Liver (tissue), 8 donors: ENCODE measurements at regions not wholly inside any gene's neighbourhood (a gene's known extent, or its start where the extent isn't known, plus 50 kb on each side); places are given as distances from the start of the nearest gene placed in this dataset.

Experiments used
- DNase-seq: peaks from one replicate; pipeline ENCODE4 v3.0.0-alpha.2; 2017; ENCODE audit warnings: low spot score
- H3K27ac ChIP-seq, 2 donors: one replicate each; pipeline ENCODE4 v1.7.0; 2013; ENCODE audit warnings: inconsistent platforms in 2 of 2, low read length in 2 of 2, control low read depth in 1 of 2, low read depth in 1 of 2, mild to moderate bottlenecking in 1 of 2
- H3K27me3 ChIP-seq, 4 donors: one replicate each; pipeline versions ENCODE4 v1.6.1 to v1.7.0; 2013; ENCODE audit warnings: low read length in 3 of 4, inconsistent platforms in 1 of 4, mild to moderate bottlenecking in 1 of 4, moderate library complexity in 1 of 4; ENCODE audit not compliant: control insufficient read depth in 4 of 4, insufficient read depth in 4 of 4
- H3K36me3 ChIP-seq, 4 donors: one replicate each; pipeline versions ENCODE4 v1.6.1 to v1.7.0; 2013; ENCODE audit warnings: low read length in 3 of 4, mild to moderate bottlenecking in 3 of 4, low read depth in 1 of 4, moderate library complexity in 1 of 4; ENCODE audit not compliant: control insufficient read depth in 4 of 4, insufficient read depth in 3 of 4
- H3K4me1 ChIP-seq, 4 donors: one replicate each; pipeline versions ENCODE4 v1.6.1 to v1.7.0; 2013; ENCODE audit warnings: low read length in 3 of 4, mild to moderate bottlenecking in 3 of 4, moderate library complexity in 1 of 4; ENCODE audit not compliant: control insufficient read depth in 4 of 4, insufficient read depth in 4 of 4
- H3K4me3 ChIP-seq, 3 donors: one replicate each; pipeline versions ENCODE4 v1.6.1 to v1.7.0; 2013; ENCODE audit warnings: low read length in 3 of 3, control low read depth in 1 of 3, low read depth in 1 of 3, mild to moderate bottlenecking in 1 of 3
- H3K9ac ChIP-seq, 2 donors: one replicate each; pipeline ENCODE4 v1.7.0; 2013; ENCODE audit warnings: low read length in 2 of 2, mild to moderate bottlenecking in 2 of 2, moderate library complexity in 2 of 2, control low read depth in 1 of 2, low read depth in 1 of 2
- H3K9me3 ChIP-seq, 4 donors: one replicate each; pipeline versions ENCODE4 v1.6.1 to v1.7.0; 2013; ENCODE audit warnings: low read length in 3 of 4; ENCODE audit not compliant: control insufficient read depth in 4 of 4
- EGR1 ChIP-seq, 2 donors: IDR thresholded peaks; 2 replicates each; pipeline ENCODE4 v1.6.1; 2016 to 2018; ENCODE audit warnings: antibody characterized with exemption in 2 of 2, low read depth in 2 of 2
- FOXA1 ChIP-seq: IDR thresholded peaks from 2 replicates; pipeline ENCODE4 v1.6.1; 2016; ENCODE audit warnings: antibody characterized with exemption
- FOXA2 ChIP-seq: IDR thresholded peaks from 2 replicates; pipeline ENCODE4 v1.6.1; 2016; ENCODE audit warnings: antibody characterized with exemption
- GABPA ChIP-seq, 2 donors: IDR thresholded peaks in 1 of 2; conservative IDR thresholded peaks in 1 of 2; 2 replicates each; pipeline ENCODE4 v1.6.1; 2016; ENCODE audit warnings: antibody characterized with exemption in 2 of 2, mild to moderate bottlenecking in 1 of 2, moderate library complexity in 1 of 2
- HNF4A ChIP-seq, 2 donors: conservative IDR thresholded peaks; 2 replicates each; pipeline ENCODE4 v1.6.1; 2016; ENCODE audit warnings: antibody characterized with exemption in 2 of 2, mild to moderate bottlenecking in 2 of 2
- HNF4G ChIP-seq: IDR thresholded peaks from 2 replicates; pipeline ENCODE4 v1.6.1; 2016; ENCODE audit warnings: antibody characterized with exemption
- JUND ChIP-seq, 2 donors: IDR thresholded peaks; 2 replicates each; pipeline ENCODE4 v1.6.1; 2016; ENCODE audit warnings: antibody characterized with exemption in 2 of 2
- NR2F2 ChIP-seq: IDR thresholded peaks from 2 replicates; pipeline ENCODE4 v1.6.1; 2016; ENCODE audit warnings: antibody characterized with exemption
- RAD21 ChIP-seq, 2 donors: IDR thresholded peaks; 2 replicates each; pipeline ENCODE4 v1.6.1; 2016; ENCODE audit warnings: antibody characterized with exemption in 2 of 2, mild to moderate bottlenecking in 2 of 2
- RXRA ChIP-seq, 2 donors: IDR thresholded peaks; 2 replicates each; pipeline ENCODE4 v1.6.1; 2017 to 2018; ENCODE audit warnings: antibody characterized with exemption in 2 of 2, mild to moderate bottlenecking in 1 of 2
- SP1 ChIP-seq: IDR thresholded peaks from 2 replicates; pipeline ENCODE4 v1.6.1; 2018; ENCODE audit warnings: antibody characterized with exemption, mild to moderate bottlenecking
- TAF1 ChIP-seq: conservative IDR thresholded peaks from 2 replicates; pipeline ENCODE4 v1.6.1; 2016; ENCODE audit warnings: antibody characterized with exemption, mild to moderate bottlenecking
- YY1 ChIP-seq: IDR thresholded peaks from 2 replicates; pipeline ENCODE4 v1.6.1; 2016; ENCODE audit warnings: antibody characterized with exemption, mild to moderate bottlenecking
- ZBTB33 ChIP-seq: IDR thresholded peaks from 2 replicates; pipeline ENCODE4 v1.6.1; 2016; ENCODE audit warnings: antibody characterized with exemption
- WGBS: extraction: QIAGEN DNeasy Blood & Tissue Kit; methylation state at CpG from one replicate; pipeline ENCODE4 v1.1.7; 2013; 5-methylcytosine and 5-hydroxymethylcytosine counted together
- TF ChIP-seq, protein P1 (sequence below): fragments of 150-350 bp; IDR thresholded peaks from 2 replicates; pipeline ENCODE4 v1.5.1; 2017; ENCODE audit warnings: improper control_type of control experiment, low read depth, low read length; ENCODE audit not compliant: missing input control
- TF ChIP-seq, protein P2 (sequence below): IDR thresholded peaks from 2 replicates; pipeline ENCODE4 v1.6.1; 2016; ENCODE audit warnings: antibody characterized with exemption, mild to moderate bottlenecking
- TF ChIP-seq, protein P3 (sequence below): IDR thresholded peaks from 2 replicates; pipeline ENCODE4 v1.6.1; 2016; ENCODE audit warnings: antibody characterized with exemption
- donor health status: healthy.
- donor health status: healthy.
- donor health status: healthy.
- donor health status: healthy.
- donor health status: healthy.

DNA sequence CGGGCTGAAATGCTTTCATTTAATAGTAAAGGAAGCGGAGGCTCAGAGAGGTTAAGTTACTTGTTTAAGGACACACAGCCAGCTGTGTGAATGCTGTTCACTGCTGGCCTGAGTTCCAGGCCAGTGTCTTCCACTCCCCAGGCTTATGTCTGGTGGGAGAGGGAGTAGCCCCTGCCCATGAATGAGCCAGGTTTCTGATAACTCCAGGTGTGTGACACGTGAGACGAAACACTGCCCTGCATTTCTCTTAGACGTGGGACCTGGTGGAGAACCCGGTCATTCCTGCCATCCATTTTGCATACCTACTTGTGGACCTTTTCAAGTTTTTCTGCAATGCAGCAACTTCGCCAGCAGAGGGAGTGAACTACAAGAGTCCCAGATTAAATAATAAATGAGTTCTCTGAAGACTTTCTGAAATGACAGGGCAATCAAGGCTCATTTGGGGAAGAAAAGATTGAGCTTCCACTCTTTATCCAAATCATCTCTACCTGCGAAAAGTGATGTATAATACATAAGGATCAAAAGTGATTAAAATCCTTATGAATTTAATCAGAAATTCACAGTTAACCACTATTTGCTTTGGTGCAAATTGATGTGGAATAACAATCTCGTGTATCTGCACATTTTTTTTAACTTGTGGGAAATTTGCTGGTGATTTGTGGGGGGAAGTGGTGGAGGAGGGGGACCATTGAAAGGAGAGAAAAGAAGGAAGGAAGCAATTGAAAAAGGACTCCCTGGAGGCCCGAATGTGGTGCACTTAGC, 79.4 kb upstream of the ASB18 start:
- Histone ChIP-seq H3K4me3 (no peak overlapping the region), H3K9ac (no peak overlapping the region), H3K27ac (no peak overlapping the region), H3K36me3 (no peaks in the 10 kb centered on the region), H3K27me3 (peaks cover 0 to 2% (median 0%) of the 10 kb centered on the region in 4 donors), H3K9me3 (no peaks in the 10 kb centered on the region), H3K4me1 (peaks cover 0 to 3% (median 0%) of the 10 kb centered on the region in 4 donors)
- TF ChIP-seq, protein P1, sequence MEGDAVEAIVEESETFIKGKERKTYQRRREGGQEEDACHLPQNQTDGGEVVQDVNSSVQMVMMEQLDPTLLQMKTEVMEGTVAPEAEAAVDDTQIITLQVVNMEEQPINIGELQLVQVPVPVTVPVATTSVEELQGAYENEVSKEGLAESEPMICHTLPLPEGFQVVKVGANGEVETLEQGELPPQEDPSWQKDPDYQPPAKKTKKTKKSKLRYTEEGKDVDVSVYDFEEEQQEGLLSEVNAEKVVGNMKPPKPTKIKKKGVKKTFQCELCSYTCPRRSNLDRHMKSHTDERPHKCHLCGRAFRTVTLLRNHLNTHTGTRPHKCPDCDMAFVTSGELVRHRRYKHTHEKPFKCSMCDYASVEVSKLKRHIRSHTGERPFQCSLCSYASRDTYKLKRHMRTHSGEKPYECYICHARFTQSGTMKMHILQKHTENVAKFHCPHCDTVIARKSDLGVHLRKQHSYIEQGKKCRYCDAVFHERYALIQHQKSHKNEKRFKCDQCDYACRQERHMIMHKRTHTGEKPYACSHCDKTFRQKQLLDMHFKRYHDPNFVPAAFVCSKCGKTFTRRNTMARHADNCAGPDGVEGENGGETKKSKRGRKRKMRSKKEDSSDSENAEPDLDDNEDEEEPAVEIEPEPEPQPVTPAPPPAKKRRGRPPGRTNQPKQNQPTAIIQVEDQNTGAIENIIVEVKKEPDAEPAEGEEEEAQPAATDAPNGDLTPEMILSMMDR, result peak; percentile 84
- TF ChIP-seq RAD21 (IDR thresholded peaks at IDR 0.05) (peak; percentile 69 to 81), FOXA1 (no peak)
- 37% methylated on average over 10 of the region's 10 CpGs for WGBS
- no peak for DNase-seq

DNA sequence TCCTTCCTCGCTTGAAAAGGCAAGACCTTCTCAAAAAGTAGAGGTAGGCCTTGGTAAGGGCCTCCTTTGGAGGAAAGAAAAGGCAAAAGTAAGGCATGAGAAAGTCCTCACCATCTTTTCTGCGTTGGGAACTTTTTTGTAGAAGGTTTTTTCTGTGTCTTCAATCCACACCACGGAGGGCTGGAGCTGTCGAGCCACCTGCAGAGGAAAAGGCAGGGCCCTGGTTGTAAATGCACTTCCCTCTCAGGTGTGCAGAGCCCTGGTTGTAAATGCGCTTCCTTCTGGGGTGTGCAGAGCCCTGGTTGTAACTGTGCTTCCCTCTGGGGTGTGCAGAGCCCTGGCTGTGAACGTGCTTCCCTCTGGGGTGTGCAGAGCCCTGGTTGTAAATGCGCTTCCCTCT, 80.2 kb upstream of the ASB18 start:
- no peak for DNase-seq
- Histone ChIP-seq H3K27ac (no peak overlapping the region), H3K27me3 (peaks cover 0 to 2% (median 0%) of the 10 kb centered on the region in 4 donors), H3K9ac (no peak overlapping the region), H3K36me3 (no peaks in the 10 kb centered on the region), H3K4me3 (no peak overlapping the region), H3K9me3 (no peaks in the 10 kb centered on the region), H3K4me1 (no peaks in the 10 kb centered on the region)
- WGBS, result 81% methylated on average over 7 of the region's 7 CpGs
- TF ChIP-seq JUND (IDR thresholded peaks at IDR 0.05) (no peak), HNF4A (conservative IDR thresholded peaks at IDR 0.05) (no peak), EGR1 (IDR thresholded peaks at IDR 0.05; ENCODE audit: low read depth in 2 of 2) (no peak), HNF4G (no peak), FOXA2 (no peak)

DNA sequence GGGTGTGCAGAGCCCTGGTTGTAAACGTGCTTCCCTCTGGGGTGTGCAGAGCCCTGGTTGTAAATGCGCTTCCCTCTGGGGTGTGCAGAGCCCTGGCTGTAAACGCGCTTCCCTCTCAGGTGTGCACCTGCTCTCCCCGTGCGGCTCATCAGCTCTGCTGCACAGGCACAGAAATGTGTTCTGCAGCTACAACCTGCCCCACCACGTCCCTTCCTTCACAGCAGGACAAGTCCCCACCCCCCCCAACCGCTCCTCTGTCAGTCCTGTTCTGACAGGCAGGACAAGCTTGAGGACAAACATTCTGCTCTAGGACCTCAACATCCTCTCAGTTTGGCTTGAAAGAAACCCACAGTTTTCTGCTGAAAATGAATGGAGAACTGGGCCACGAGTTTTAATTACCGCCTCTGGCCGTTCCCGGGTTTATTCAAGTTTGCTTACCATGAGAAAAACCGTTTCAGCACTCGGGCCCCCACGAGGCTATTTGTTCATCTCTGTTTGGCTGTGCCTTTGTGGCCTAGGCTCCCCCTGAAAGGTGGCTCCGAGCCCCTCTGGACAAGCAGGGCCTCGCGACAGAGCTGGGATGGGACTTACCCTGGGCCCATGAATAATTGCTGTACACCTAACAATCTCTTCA, 81.0 kb upstream of the ASB18 start:
- no peaks in the 10 kb centered on the region for H3K4me1 ChIP-seq
- no peak overlapping the region for H3K27ac ChIP-seq
- WGBS, result 86% methylated on average over 18 of the region's 18 CpGs
- no peak for DNase-seq
- no peak overlapping the region for H3K4me3 ChIP-seq
- H3K9ac ChIP-seq, result no peak overlapping the region
- no peaks in the 10 kb centered on the region for H3K36me3 ChIP-seq
- no peaks in the 10 kb centered on the region for H3K9me3 ChIP-seq
- H3K27me3 ChIP-seq, result peaks cover 0 to 2% (median 0%) of the 10 kb centered on the region in 4 donors
- TF ChIP-seq FOXA2, result no peak
- TF ChIP-seq FOXA1, result no peak
- TF ChIP-seq, protein P2, sequence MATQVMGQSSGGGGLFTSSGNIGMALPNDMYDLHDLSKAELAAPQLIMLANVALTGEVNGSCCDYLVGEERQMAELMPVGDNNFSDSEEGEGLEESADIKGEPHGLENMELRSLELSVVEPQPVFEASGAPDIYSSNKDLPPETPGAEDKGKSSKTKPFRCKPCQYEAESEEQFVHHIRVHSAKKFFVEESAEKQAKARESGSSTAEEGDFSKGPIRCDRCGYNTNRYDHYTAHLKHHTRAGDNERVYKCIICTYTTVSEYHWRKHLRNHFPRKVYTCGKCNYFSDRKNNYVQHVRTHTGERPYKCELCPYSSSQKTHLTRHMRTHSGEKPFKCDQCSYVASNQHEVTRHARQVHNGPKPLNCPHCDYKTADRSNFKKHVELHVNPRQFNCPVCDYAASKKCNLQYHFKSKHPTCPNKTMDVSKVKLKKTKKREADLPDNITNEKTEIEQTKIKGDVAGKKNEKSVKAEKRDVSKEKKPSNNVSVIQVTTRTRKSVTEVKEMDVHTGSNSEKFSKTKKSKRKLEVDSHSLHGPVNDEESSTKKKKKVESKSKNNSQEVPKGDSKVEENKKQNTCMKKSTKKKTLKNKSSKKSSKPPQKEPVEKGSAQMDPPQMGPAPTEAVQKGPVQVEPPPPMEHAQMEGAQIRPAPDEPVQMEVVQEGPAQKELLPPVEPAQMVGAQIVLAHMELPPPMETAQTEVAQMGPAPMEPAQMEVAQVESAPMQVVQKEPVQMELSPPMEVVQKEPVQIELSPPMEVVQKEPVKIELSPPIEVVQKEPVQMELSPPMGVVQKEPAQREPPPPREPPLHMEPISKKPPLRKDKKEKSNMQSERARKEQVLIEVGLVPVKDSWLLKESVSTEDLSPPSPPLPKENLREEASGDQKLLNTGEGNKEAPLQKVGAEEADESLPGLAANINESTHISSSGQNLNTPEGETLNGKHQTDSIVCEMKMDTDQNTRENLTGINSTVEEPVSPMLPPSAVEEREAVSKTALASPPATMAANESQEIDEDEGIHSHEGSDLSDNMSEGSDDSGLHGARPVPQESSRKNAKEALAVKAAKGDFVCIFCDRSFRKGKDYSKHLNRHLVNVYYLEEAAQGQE, result no peak
- TF ChIP-seq RXRA (IDR thresholded peaks at IDR 0.05), result no peak
- TF ChIP-seq TAF1, result no peak
- TF ChIP-seq, protein P1, result no peak
- TF ChIP-seq RAD21 (IDR thresholded peaks at IDR 0.05), result no peak
- no peak for TF ChIP-seq ZBTB33
- TF ChIP-seq SP1, result no peak
- TF ChIP-seq, protein P3, sequence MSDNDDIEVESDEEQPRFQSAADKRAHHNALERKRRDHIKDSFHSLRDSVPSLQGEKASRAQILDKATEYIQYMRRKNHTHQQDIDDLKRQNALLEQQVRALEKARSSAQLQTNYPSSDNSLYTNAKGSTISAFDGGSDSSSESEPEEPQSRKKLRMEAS, result no peak
- no peak for TF ChIP-seq YY1
- no peak for TF ChIP-seq GABPA (IDR thresholded peaks at IDR 0.05 in 1 of 2, conservative IDR thresholded peaks at IDR 0.05 in 1 of 2)
- TF ChIP-seq NR2F2, result no peak
- TF ChIP-seq JUND (IDR thresholded peaks at IDR 0.05), result no peak
- TF ChIP-seq HNF4A (conservative IDR thresholded peaks at IDR 0.05), result no peak
